ENCODE measurements at regions not wholly inside any gene's neighbourhood (a gene's known extent, or its start where the extent isn't known, plus 50 kb on each side); places are given as distances from the start of the nearest gene placed in this dataset.

DNA sequence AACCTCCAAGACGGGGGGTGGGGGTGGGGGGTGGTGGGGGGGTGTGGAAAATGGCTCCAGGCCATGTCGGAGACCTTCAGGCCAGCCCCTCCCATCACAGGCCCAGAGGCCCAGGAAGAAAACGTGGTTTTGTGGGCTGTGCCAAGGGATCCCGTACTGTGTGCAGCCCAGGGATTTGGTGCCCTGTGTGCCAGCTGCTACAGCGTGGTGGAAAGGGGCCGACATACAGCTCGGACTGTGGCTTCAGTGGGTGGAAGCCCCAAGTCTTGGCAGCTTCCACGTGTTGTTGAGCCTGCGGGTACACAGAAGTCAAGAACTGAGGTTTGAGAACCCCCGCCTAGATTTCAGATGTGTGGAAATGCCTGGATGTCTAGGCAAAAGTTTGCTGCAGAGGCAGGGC lies 259.7 kb downstream of the HGF start:
- H3K27ac Mint-ChIP-seq (ENCODE audit: unreplicated experiment), result no peak overlapping the region
- DNase-seq, result no peak
- H3K4me1 Mint-ChIP-seq (ENCODE audit: low read depth, unreplicated experiment), result no peaks in the 10 kb centered on the region
- TF ChIP-seq, protein P1, sequence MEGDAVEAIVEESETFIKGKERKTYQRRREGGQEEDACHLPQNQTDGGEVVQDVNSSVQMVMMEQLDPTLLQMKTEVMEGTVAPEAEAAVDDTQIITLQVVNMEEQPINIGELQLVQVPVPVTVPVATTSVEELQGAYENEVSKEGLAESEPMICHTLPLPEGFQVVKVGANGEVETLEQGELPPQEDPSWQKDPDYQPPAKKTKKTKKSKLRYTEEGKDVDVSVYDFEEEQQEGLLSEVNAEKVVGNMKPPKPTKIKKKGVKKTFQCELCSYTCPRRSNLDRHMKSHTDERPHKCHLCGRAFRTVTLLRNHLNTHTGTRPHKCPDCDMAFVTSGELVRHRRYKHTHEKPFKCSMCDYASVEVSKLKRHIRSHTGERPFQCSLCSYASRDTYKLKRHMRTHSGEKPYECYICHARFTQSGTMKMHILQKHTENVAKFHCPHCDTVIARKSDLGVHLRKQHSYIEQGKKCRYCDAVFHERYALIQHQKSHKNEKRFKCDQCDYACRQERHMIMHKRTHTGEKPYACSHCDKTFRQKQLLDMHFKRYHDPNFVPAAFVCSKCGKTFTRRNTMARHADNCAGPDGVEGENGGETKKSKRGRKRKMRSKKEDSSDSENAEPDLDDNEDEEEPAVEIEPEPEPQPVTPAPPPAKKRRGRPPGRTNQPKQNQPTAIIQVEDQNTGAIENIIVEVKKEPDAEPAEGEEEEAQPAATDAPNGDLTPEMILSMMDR (IDR thresholded peaks at IDR 0.05; ENCODE audit: insufficient read depth in 1 of 2, low read depth in 1 of 2, low read length in 1 of 2, severe bottlenecking in 1 of 2, unreplicated experiment in 1 of 2), result no peak
- H3K36me3 Mint-ChIP-seq (ENCODE audit: insufficient read depth, unreplicated experiment), result no peaks in the 10 kb centered on the region
- H3K9me3 ChIP-seq, result no peaks in the 10 kb centered on the region
- H3K36me3 ChIP-seq (ENCODE audit: control insufficient read depth, insufficient read depth, low read length), result no peaks in the 10 kb centered on the region
- no TSS peak for BruUV-seq (replicated peaks)
- ChIA-PET CTCF (no interaction called here), POLR2A (no interaction called here)
- no peak overlapping the region for H3K4me3 Mint-ChIP-seq (ENCODE audit: unreplicated experiment)
- H3K4me3 ChIP-seq (ENCODE audit: low read depth, low read length), result no peak overlapping the region
- intact Hi-C loops (cut with micrococcal nuclease; ENCODE audit: unreplicated experiment), result no loop called here
- peaks cover 6% of the 10 kb centered on the region for H3K27me3 Mint-ChIP-seq (ENCODE audit: insufficient read depth, unreplicated experiment)
- H3K27me3 ChIP-seq (replicated peaks; ENCODE audit: control insufficient read depth, insufficient read depth, low read length), result no peaks in the 10 kb centered on the region
- H3K9me3 Mint-ChIP-seq (ENCODE audit: unreplicated experiment), result no peaks in the 10 kb centered on the region
- H3K4me1 ChIP-seq, result no peaks in the 10 kb centered on the region

DNA sequence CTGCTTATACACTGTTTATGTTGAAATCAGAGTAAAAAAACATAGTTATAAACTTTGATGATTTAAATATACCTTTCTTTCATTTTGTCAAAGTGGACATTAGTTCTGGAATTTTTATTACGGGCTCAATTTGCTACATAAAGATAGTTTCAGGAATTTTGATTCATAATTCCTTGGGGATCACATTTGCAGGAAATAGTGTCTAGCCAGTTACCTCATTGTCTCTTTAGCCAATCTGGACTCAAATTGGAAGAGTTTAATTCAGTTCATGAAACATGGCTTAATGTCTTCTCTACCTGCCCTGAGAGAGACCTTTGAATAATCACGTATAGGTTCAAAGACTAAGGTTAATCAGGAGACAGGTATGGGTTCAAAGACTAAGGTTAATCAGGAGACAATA lies 262.6 kb downstream of the HGF start:
- DNase-seq, result no peak
- Mint-ChIP-seq H3K4me1 (ENCODE audit: low read depth, unreplicated experiment) (peaks cover 4% of the 10 kb centered on the region), H3K36me3 (ENCODE audit: insufficient read depth, unreplicated experiment) (no peaks in the 10 kb centered on the region), H3K27ac (ENCODE audit: unreplicated experiment) (no peak overlapping the region), H3K27me3 (ENCODE audit: insufficient read depth, unreplicated experiment) (peaks cover 9% of the 10 kb centered on the region), H3K9me3 (ENCODE audit: unreplicated experiment) (no peaks in the 10 kb centered on the region), H3K4me3 (ENCODE audit: unreplicated experiment) (no peak overlapping the region)
- no peaks in the 10 kb centered on the region for H3K4me1 ChIP-seq
- no peaks in the 10 kb centered on the region for H3K36me3 ChIP-seq (ENCODE audit: control insufficient read depth, insufficient read depth, low read length)
- CTCF ChIA-PET, result no interaction called here
- H3K4me3 ChIP-seq (ENCODE audit: low read depth, low read length), result no peak overlapping the region
- intact Hi-C loops (cut with micrococcal nuclease; ENCODE audit: unreplicated experiment), result no loop called here
- TF ChIP-seq, protein P1 (IDR thresholded peaks at IDR 0.05; ENCODE audit: insufficient read depth in 1 of 2, low read depth in 1 of 2, low read length in 1 of 2, severe bottlenecking in 1 of 2, unreplicated experiment in 1 of 2), result no peak
- POLR2A ChIA-PET, result no interaction called here
- H3K9me3 ChIP-seq, result no peaks in the 10 kb centered on the region
- no TSS peak for BruUV-seq (replicated peaks)
- H3K27me3 ChIP-seq (replicated peaks; ENCODE audit: control insufficient read depth, insufficient read depth, low read length), result no peaks in the 10 kb centered on the region

DNA sequence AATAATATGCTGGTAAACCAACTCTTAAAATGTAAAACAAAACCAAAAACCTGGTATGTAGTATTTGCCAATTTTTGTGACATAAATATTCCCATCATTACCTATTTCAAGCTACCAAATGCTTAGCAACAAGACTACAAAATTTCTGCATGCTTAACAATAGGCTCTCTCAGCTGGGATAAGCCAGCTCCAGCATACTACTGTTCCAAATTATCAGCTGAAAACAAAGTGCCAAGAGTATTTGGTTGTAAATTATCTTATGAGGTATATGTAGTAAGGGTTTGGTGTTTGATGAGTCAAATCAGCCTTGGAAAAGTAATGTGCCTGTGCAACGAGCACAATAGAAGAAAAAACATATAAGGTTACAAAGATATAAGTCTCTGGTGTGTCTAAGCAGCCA lies 263.2 kb downstream of the HGF start:
- Mint-ChIP-seq H3K36me3 (ENCODE audit: insufficient read depth, unreplicated experiment) (no peaks in the 10 kb centered on the region), H3K27ac (ENCODE audit: unreplicated experiment) (no peak overlapping the region)

More for the DNA sequence above, 263.2 kb downstream of the HGF start:
- intact Hi-C loops (cut with micrococcal nuclease; ENCODE audit: unreplicated experiment), result no loop called here
- CTCF ChIA-PET, result no interaction called here
- POLR2A ChIA-PET, result no interaction called here
- BruUV-seq (replicated peaks), result no TSS peak
- H3K4me1 ChIP-seq, result no peaks in the 10 kb centered on the region
- TF ChIP-seq, protein P1 (IDR thresholded peaks at IDR 0.05; ENCODE audit: insufficient read depth in 1 of 2, low read depth in 1 of 2, low read length in 1 of 2, severe bottlenecking in 1 of 2, unreplicated experiment in 1 of 2), result no peak
- Mint-ChIP-seq H3K27me3 (ENCODE audit: insufficient read depth, unreplicated experiment) (peaks cover 10% of the 10 kb centered on the region), H3K4me3 (ENCODE audit: unreplicated experiment) (no peak overlapping the region), H3K4me1 (ENCODE audit: low read depth, unreplicated experiment) (peaks cover 4% of the 10 kb centered on the region), H3K9me3 (ENCODE audit: unreplicated experiment) (no peaks in the 10 kb centered on the region)
- no peak overlapping the region for H3K4me3 ChIP-seq (ENCODE audit: low read depth, low read length)
- no peak for DNase-seq
- H3K27me3 ChIP-seq (replicated peaks; ENCODE audit: control insufficient read depth, insufficient read depth, low read length), result no peaks in the 10 kb centered on the region
- H3K9me3 ChIP-seq, result no peaks in the 10 kb centered on the region
- no peaks in the 10 kb centered on the region for H3K36me3 ChIP-seq (ENCODE audit: control insufficient read depth, insufficient read depth, low read length)
